ENCODE measurements at regions not wholly inside any gene's neighbourhood (a gene's known extent, or its start where the extent isn't known, plus 50 kb on each side); places are given as distances from the start of the nearest gene placed in this dataset.

- TF ChIP-seq POLR2AphosphoS5 (IDR thresholded peaks at IDR 0.05; ENCODE audit: insufficient read depth, low read depth, low read length) (no peak), GATA2 (IDR thresholded peaks at IDR 0.05; ENCODE audit: insufficient read depth, insufficient read length, low read depth, low read length) (no peak), CTCF (IDR thresholded peaks at IDR 0.05; ENCODE audit: extremely low read depth in 1 of 2, insufficient read depth in 1 of 2, low read depth in 1 of 2, low read length in 2 of 2) (no peak), EZH2 (IDR thresholded peaks at IDR 0.05; ENCODE audit: borderline replicate concordance, low read depth, low read length, severe bottlenecking) (no peak), POLR2A (IDR thresholded peaks at IDR 0.05; ENCODE audit: low read depth, low read length) (no peak), MAX (IDR thresholded peaks at IDR 0.05; ENCODE audit: insufficient read depth, insufficient read length) (no peak), MYC (IDR thresholded peaks at IDR 0.05; ENCODE audit: low read depth, low read length) (no peak), JUN (IDR thresholded peaks at IDR 0.05; ENCODE audit: borderline replicate concordance, insufficient read depth, insufficient read length, low read depth) (no peak)
These were observed 160.3 kb downstream of the ENC1 start for GRCh38 chr5:74480201-74480600.

Data from endothelial cell of umbilical vein (primary cell).